Neural progenitor cell (in vitro differentiated cells): ENCODE measurements at regions not wholly inside any gene's neighbourhood (a gene's known extent, or its start where the extent isn't known, plus 50 kb on each side); places are given as distances from the start of the nearest gene placed in this dataset.

Experiments
- DNase-seq: peaks from one replicate; pipeline ENCODE4 v3.0.0-alpha.2; 2016; ENCODE audit warnings: low spot score
- H2AFZ ChIP-seq: fragments of 200-600 bp; sonication (generic); replicated peaks from 2 replicates; pipeline ENCODE4 v1.6.1; 2016; ENCODE audit warnings: antibody characterized with exemption
- H3F3A ChIP-seq: fragments of 200-600 bp; sonication (generic); 2 replicates; pipeline ENCODE4 v1.6.1; 2016; ENCODE audit warnings: antibody characterized with exemption, low read depth
- H3K27ac ChIP-seq: fragments of 200-600 bp; sonication (generic); 2 replicates; pipeline ENCODE4 v1.5.1; 2016; ENCODE audit warnings: mild to moderate bottlenecking
- H3K27me3 ChIP-seq: fragments of 200-600 bp; sonication (generic); 2 replicates; pipeline ENCODE4 v1.6.1; 2016; ENCODE audit warnings: mild to moderate bottlenecking, moderate library complexity
- H3K36me3 ChIP-seq: fragments of 200-600 bp; sonication (generic); 2 replicates; pipeline ENCODE4 v1.5.1; 2016
- H3K4me1 ChIP-seq: fragments of 200-600 bp; sonication (generic); 2 replicates; pipeline ENCODE4 v1.6.1; 2016; ENCODE audit warnings: mixed run types
- H3K4me2 ChIP-seq: fragments of 200-600 bp; sonication (generic); 2 replicates; pipeline ENCODE4 v1.6.1; 2016
- H3K4me3 ChIP-seq: fragments of 200-600 bp; sonication (generic); 2 replicates; pipeline ENCODE4 v1.5.1; 2016
- H3K79me2 ChIP-seq: fragments of 200-600 bp; sonication (generic); 2 replicates; pipeline ENCODE4 v1.6.1; 2016; ENCODE audit warnings: low read depth
- H3K9ac ChIP-seq: fragments of 200-600 bp; sonication (generic); 2 replicates; pipeline ENCODE4 v1.6.1; 2016
- H3K9me3 ChIP-seq: fragments of 200-600 bp; sonication (generic); 2 replicates; pipeline ENCODE4 v1.5.1; 2016; ENCODE audit warnings: low read depth
- H4K20me1 ChIP-seq: fragments of 200-600 bp; sonication (generic); 2 replicates; pipeline ENCODE4 v1.6.1; 2016; ENCODE audit warnings: low read depth
- H3K27ac Mint-ChIP-seq: 3 replicates; pipeline ENCODE4 v1.8.0; 2021; ENCODE audit warnings: mixed read lengths
- H3K27me3 Mint-ChIP-seq: 2 replicates; pipeline ENCODE4 v1.8.0; 2022; ENCODE audit warnings: low read depth, mild to moderate bottlenecking, inconsistent platforms, moderate library complexity, mixed read lengths; ENCODE audit not compliant: insufficient read depth
- H3K36me3 Mint-ChIP-seq: 3 replicates; pipeline ENCODE4 v1.8.0; 2021; ENCODE audit warnings: mixed read lengths
- H3K4me1 Mint-ChIP-seq: 3 replicates; pipeline ENCODE4 v1.8.0; 2021; ENCODE audit warnings: mixed read lengths
- H3K4me3 Mint-ChIP-seq: 3 replicates; pipeline ENCODE4 v1.8.0; 2021; ENCODE audit warnings: mild to moderate bottlenecking, moderate library complexity, mixed read lengths
- H3K9me3 Mint-ChIP-seq: 3 replicates; pipeline ENCODE4 v1.8.0; 2020; ENCODE audit warnings: mixed read lengths
- EZH2 ChIP-seq: fragments of 200-600 bp; sonication (generic); IDR thresholded peaks from 2 replicates; pipeline ENCODE4 v1.6.1; 2017; ENCODE audit warnings: antibody characterized with exemption, mild to moderate bottlenecking, moderate library complexity
- EZH2phosphoT487 ChIP-seq: fragments of 200-600 bp; sonication (generic); IDR thresholded peaks from 2 replicates; pipeline ENCODE4 v1.6.1; 2017; ENCODE audit warnings: antibody characterized with exemption
- TF ChIP-seq, protein P1 (sequence below): fragments of 200-600 bp; sonication (generic); IDR thresholded peaks from 2 replicates; pipeline ENCODE4 v1.5.1; 2017; ENCODE audit warnings: antibody characterized with exemption, mild to moderate bottlenecking

GRCh38 chr3:124569761-124570160 is 160.5 kb upstream of the UMPS start:
- H3K36me3 ChIP-seq: no peaks in the 10 kb centered on the region
- no peak overlapping the region for H3K9ac ChIP-seq
- no peak for DNase-seq
- peaks cover 10% of the 10 kb centered on the region for H3K4me1 Mint-ChIP-seq
- H3K9me3 ChIP-seq: no peaks in the 10 kb centered on the region
- H3K9me3 Mint-ChIP-seq: no peaks in the 10 kb centered on the region
- no peaks in the 10 kb centered on the region for H3F3A ChIP-seq
- no peak overlapping the region for H3K4me3 Mint-ChIP-seq
- no peak overlapping the region for H3K4me3 ChIP-seq
- no peaks in the 10 kb centered on the region for H3K27me3 ChIP-seq
- no peaks in the 10 kb centered on the region for H3K36me3 Mint-ChIP-seq
- H4K20me1 ChIP-seq: no peaks in the 10 kb centered on the region
- no peak for TF ChIP-seq EZH2phosphoT487
- no peak for TF ChIP-seq EZH2
- TF ChIP-seq, protein P1, sequence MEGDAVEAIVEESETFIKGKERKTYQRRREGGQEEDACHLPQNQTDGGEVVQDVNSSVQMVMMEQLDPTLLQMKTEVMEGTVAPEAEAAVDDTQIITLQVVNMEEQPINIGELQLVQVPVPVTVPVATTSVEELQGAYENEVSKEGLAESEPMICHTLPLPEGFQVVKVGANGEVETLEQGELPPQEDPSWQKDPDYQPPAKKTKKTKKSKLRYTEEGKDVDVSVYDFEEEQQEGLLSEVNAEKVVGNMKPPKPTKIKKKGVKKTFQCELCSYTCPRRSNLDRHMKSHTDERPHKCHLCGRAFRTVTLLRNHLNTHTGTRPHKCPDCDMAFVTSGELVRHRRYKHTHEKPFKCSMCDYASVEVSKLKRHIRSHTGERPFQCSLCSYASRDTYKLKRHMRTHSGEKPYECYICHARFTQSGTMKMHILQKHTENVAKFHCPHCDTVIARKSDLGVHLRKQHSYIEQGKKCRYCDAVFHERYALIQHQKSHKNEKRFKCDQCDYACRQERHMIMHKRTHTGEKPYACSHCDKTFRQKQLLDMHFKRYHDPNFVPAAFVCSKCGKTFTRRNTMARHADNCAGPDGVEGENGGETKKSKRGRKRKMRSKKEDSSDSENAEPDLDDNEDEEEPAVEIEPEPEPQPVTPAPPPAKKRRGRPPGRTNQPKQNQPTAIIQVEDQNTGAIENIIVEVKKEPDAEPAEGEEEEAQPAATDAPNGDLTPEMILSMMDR: no peak
- no peak overlapping the region for H3K4me2 ChIP-seq
- no peaks in the 10 kb centered on the region for H3K79me2 ChIP-seq
- no peaks in the 10 kb centered on the region for H3K4me1 ChIP-seq
- H3K27ac Mint-ChIP-seq: no peak overlapping the region
- no peak overlapping the region for H3K27ac ChIP-seq
- H3K27me3 Mint-ChIP-seq: peaks cover 4% of the 10 kb centered on the region
- H2AFZ ChIP-seq: no peak overlapping the region

- H3K79me2 ChIP-seq: no peaks in the 10 kb centered on the region
- H2AFZ ChIP-seq: no peak overlapping the region
- no peaks in the 10 kb centered on the region for H3K4me1 ChIP-seq
- H3K27me3 ChIP-seq: no peaks in the 10 kb centered on the region
- H3K9me3 Mint-ChIP-seq: no peaks in the 10 kb centered on the region
- H3K4me2 ChIP-seq: no peak overlapping the region
- H3F3A ChIP-seq: no peaks in the 10 kb centered on the region
- H3K4me3 Mint-ChIP-seq: no peak overlapping the region
- peaks cover 4% of the 10 kb centered on the region for H3K27me3 Mint-ChIP-seq
- no peaks in the 10 kb centered on the region for H3K9me3 ChIP-seq
- no peaks in the 10 kb centered on the region for H4K20me1 ChIP-seq
- H3K9ac ChIP-seq: no peak overlapping the region
- no peak overlapping the region for H3K27ac ChIP-seq
- no peaks in the 10 kb centered on the region for H3K36me3 Mint-ChIP-seq
- TF ChIP-seq EZH2 (no peak), EZH2phosphoT487 (no peak)
- TF ChIP-seq, protein P1: no peak
- H3K36me3 ChIP-seq: no peaks in the 10 kb centered on the region
- no peak overlapping the region for H3K27ac Mint-ChIP-seq
- no peak overlapping the region for H3K4me3 ChIP-seq
- peaks cover 5% of the 10 kb centered on the region for H3K4me1 Mint-ChIP-seq
- DNase-seq: no peak
Observed at GRCh38 chr3:124570232-124570631, 160.0 kb upstream of the UMPS start.

DNA sequence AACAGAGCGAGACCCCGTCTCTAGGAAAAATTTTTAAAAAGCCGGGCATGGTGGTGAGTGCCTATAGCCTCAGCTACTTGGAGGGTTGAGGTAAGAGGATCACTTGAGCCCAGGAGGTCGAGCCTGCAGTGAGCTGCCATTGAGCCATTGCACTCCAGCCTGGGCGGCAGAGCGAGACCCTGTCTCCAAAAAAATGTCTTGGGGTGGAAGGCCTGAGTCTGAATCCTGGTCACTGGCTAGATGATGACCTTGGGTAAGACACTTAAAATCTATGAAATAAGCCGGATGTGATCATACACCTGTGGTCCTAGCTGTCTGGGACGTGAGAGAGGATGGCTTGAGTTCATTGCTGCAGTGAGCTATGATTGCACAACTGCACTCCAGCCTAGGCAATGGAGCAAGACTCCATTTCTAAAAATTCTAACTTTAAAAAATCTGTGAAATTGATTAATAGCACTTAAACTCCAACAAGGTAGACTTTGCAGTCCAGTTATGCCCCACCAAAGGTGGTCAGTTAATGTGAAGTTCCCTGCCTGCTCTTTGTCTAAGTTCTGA is 157.3 kb upstream of the UMPS start:
- Mint-ChIP-seq H3K4me1 (no peaks in the 10 kb centered on the region), H3K27ac (no peak overlapping the region), H3K4me3 (no peak overlapping the region), H3K9me3 (no peaks in the 10 kb centered on the region), H3K36me3 (no peaks in the 10 kb centered on the region), H3K27me3 (peaks cover 2% of the 10 kb centered on the region)
- no peak for DNase-seq
- Histone ChIP-seq H3K4me1 (no peaks in the 10 kb centered on the region), H3K27me3 (no peaks in the 10 kb centered on the region), H4K20me1 (no peaks in the 10 kb centered on the region), H3K27ac (no peak overlapping the region), H3F3A (no peaks in the 10 kb centered on the region), H3K79me2 (no peaks in the 10 kb centered on the region), H3K4me3 (no peak overlapping the region), H3K9me3 (no peaks in the 10 kb centered on the region), H3K36me3 (no peaks in the 10 kb centered on the region), H2AFZ (no peak overlapping the region), H3K9ac (no peak overlapping the region), H3K4me2 (no peak overlapping the region)
- no peak for TF ChIP-seq EZH2phosphoT487
- no peak for TF ChIP-seq EZH2
- TF ChIP-seq, protein P1: no peak
